K562 (cell line): ENCODE measurements at regions not wholly inside any gene's neighbourhood (a gene's known extent, or its start where the extent isn't known, plus 50 kb on each side); places are given as distances from the start of the nearest gene placed in this dataset.

ENCODE experiments used
- ATAC-seq: fragments of 200-7000 bp; cut with Tn5 transposase; 3 replicates; pipeline ENCODE4 v1.9.1; 2020; ENCODE audit warnings: moderate library complexity
- BruUV-seq: library from RNA; stranded (reverse); fragments of 400-500 nt; replicated peaks from 2 replicates; lab custom pipeline; 2021; lab: Mats Ljungman, UMichigan
- CTCF ChIA-PET: fragments of 300-600 bp; formaldehyde crosslinking; extraction: SDS; loops from one replicate; lab custom pipeline; 2021; ENCODE audit warnings: low intra/inter-chr PET ratio; lab: Yijun Ruan, JAX
- POLR2A ChIA-PET: fragments of 300-600, 350-650 bp; sonication (Branson Sonifier 250); formaldehyde crosslinking; extraction: SDS; loops from one replicate; lab custom pipeline; 2021; ENCODE audit warnings: antibody characterized with exemption, inconsistent platforms; lab: Yijun Ruan, JAX
- DNase-seq, 4 experiments: peaks; one replicate each; pipeline versions ENCODE4 v3.0.0 to v3.0.0-alpha.2; 2011 to 2018; ENCODE audit warnings: low spot score in 3 of 4, mixed read lengths in 3 of 4; ENCODE audit errors: extremely low read depth in 1 of 4
- FAIRE-seq: peaks from 2 replicates; lab custom pipeline; 2011; peaks lifted over from hg19 to GRCh38; lab: Jason Lieb, UNC
- H2AFZ ChIP-seq: 2 replicates; pipeline ENCODE4 v1.6.0; 2011; ENCODE audit warnings: low read depth, low read length, control low read depth, inconsistent platforms
- H3K27ac ChIP-seq: fragments of 200-600 bp; 3 replicates; pipeline ENCODE4 v1.8.0; 2011; ENCODE audit warnings: low read depth, mild to moderate bottlenecking, control low read depth, inconsistent platforms, low read length, moderate library complexity, mixed read lengths; ENCODE audit errors: extremely low read depth
- H3K27me3 ChIP-seq, 2 experiments: fragments of 300-600 bp in 1 of 2; 2 replicates in 1 of 2; 3 replicates in 1 of 2; pipeline versions ENCODE4 v1.6.0 to v1.8.0; 2011; ENCODE audit warnings: inconsistent platforms in 2 of 2, low read length in 2 of 2, mild to moderate bottlenecking in 1 of 2, mixed read lengths in 1 of 2, moderate library complexity in 1 of 2; ENCODE audit not compliant: control insufficient read depth in 2 of 2, insufficient read depth in 2 of 2
- H3K36me3 ChIP-seq: fragments of 300-600 bp; 3 replicates; pipeline ENCODE4 v1.8.0; 2011; ENCODE audit warnings: mild to moderate bottlenecking, low read length, inconsistent platforms; ENCODE audit not compliant: control insufficient read depth, insufficient read depth
- H3K4me1 ChIP-seq, 2 experiments: fragments of 200-600 bp in 1 of 2; replicated peaks in 1 of 2; 2 replicates in 1 of 2; 3 replicates in 1 of 2; pipeline versions ENCODE4 v1.5.1 to v1.8.0; 2011; ENCODE audit warnings: inconsistent platforms in 2 of 2, low read length in 2 of 2, mild to moderate bottlenecking in 1 of 2, mixed read lengths in 1 of 2, moderate library complexity in 1 of 2; ENCODE audit not compliant: control insufficient read depth in 2 of 2, insufficient read depth in 2 of 2
- H3K4me2 ChIP-seq: 2 replicates; pipeline ENCODE4 v1.6.1; 2011; ENCODE audit warnings: low read length, control low read depth, inconsistent platforms, mixed read lengths; ENCODE audit not compliant: insufficient read depth
- H3K4me3 ChIP-seq: fragments of 200-600 bp; sonication (generic), shearing (Covaris generic); 2 replicates; pipeline ENCODE4 v1.5.1; 2016; ENCODE audit warnings: control low read depth, inconsistent platforms
- H3K79me2 ChIP-seq: fragments of 200-600 bp; 3 replicates; pipeline ENCODE4 v1.8.0; 2011; ENCODE audit warnings: low read length, inconsistent platforms; ENCODE audit not compliant: control insufficient read depth, insufficient read depth
- H3K9ac ChIP-seq, 2 experiments: 2 replicates each; pipeline versions ENCODE4 v1.6.0 to v1.6.1; 2011; ENCODE audit warnings: low read depth in 2 of 2, low read length in 2 of 2, control low read depth in 1 of 2, inconsistent platforms in 1 of 2, mild to moderate bottlenecking in 1 of 2, mixed read lengths in 1 of 2; ENCODE audit not compliant: insufficient read depth in 1 of 2
- H3K9me1 ChIP-seq: one replicate; pipeline ENCODE4 v1.6.0; 2011; ENCODE audit warnings: inconsistent platforms, mild to moderate bottlenecking, low read length, moderate library complexity; ENCODE audit not compliant: control insufficient read depth, insufficient read depth
- H3K9me3 ChIP-seq: replicated peaks from 2 replicates; pipeline ENCODE4 v1.5.1; 2011; ENCODE audit warnings: low read depth, low read length, inconsistent platforms; ENCODE audit not compliant: control insufficient read depth, insufficient read depth
- H4K20me1 ChIP-seq: replicated peaks from 2 replicates; pipeline ENCODE4 v1.6.1; 2011; ENCODE audit warnings: low read length, inconsistent platforms, mixed read lengths; ENCODE audit not compliant: control insufficient read depth, insufficient read depth
- GMEB1 ChIP-seq: fragments of 250-450 bp; sonication (Bioruptor Pico); IDR thresholded peaks from 2 replicates; pipeline ENCODE4 v1.4.0; 2020; ENCODE audit warnings: mild to moderate bottlenecking
- HDAC6 ChIP-seq: IDR thresholded peaks from 2 replicates; pipeline ENCODE4 v1.6.1; 2012; ENCODE audit warnings: low read depth, mild to moderate bottlenecking, control low read depth, inconsistent platforms, low read length, moderate library complexity
- LARP7 ChIP-seq: fragments of 450-650 bp; IDR thresholded peaks from 2 replicates; pipeline ENCODE4 v1.6.1; 2016
- MAX ChIP-seq: sonication (generic); formaldehyde crosslinking; IDR thresholded peaks from 2 replicates; pipeline ENCODE4 v1.9.0; 2022; ENCODE audit warnings: mild to moderate bottlenecking, missing genetic modification reagents
- NFE2L1 ChIP-seq: fragments of 450-650 bp; IDR thresholded peaks from 2 replicates; pipeline ENCODE4 v1.6.1; 2016; ENCODE audit warnings: missing genetic modification characterization, low read depth, mild to moderate bottlenecking, missing compliant biosample characterization, moderate library complexity, borderline replicate concordance
- NFIC ChIP-seq: fragments of 450-650 bp; IDR thresholded peaks from 2 replicates; pipeline ENCODE4 v1.6.1; 2017; ENCODE audit warnings: mild to moderate bottlenecking, inconsistent platforms
- ZBTB26 ChIP-seq: fragments of 450-650 bp; formaldehyde crosslinking; IDR thresholded peaks from 2 replicates; pipeline ENCODE4 v1.4.0; 2022; ENCODE audit warnings: missing genetic modification characterization
- ZBTB7A ChIP-seq: IDR thresholded peaks from 2 replicates; pipeline ENCODE4 v1.6.1; 2011; ENCODE audit warnings: low read depth, mild to moderate bottlenecking, low read length, moderate library complexity, borderline replicate concordance; ENCODE audit not compliant: control insufficient read depth
- ZNF408 ChIP-seq: fragments of 250-450 bp; sonication (Bioruptor Pico); IDR thresholded peaks from 2 replicates; pipeline ENCODE4 v1.4.0; 2020; ENCODE audit warnings: low read depth, mild to moderate bottlenecking, moderate library complexity
- WGBS: fragments of 100-300 bp; shearing (Covaris generic); methylation state at CpG from one replicate; pipeline ENCODE4 v1.1.6; 2016; ENCODE audit warnings: low coverage, mixed read lengths; ENCODE audit not compliant: insufficient coverage; ENCODE audit errors: missing lambda C conversion rate; 5-methylcytosine and 5-hydroxymethylcytosine counted together
- in situ Hi-C: fragments of 300-500 bp; cut with MboI; formaldehyde crosslinking; loops from 4 replicates; pipeline ENCODE4 v1.15.0; 2018; ENCODE audit warnings: inconsistent platforms, mixed read lengths
- intact Hi-C: fragments of 100-400 bp; cut with micrococcal nuclease; formaldehyde crosslinking; loops from 2 replicates; pipeline ENCODE4 v1.14.2; 2022
- TF ChIP-seq, protein P1 (sequence below): fragments of 450-650 bp; IDR thresholded peaks from 2 replicates; pipeline ENCODE4 v1.7.0; 2016; ENCODE audit warnings: borderline replicate concordance

GRCh38 chr2:53242090-53242489, 525.5 kb upstream of the CHAC2 start:
- FAIRE-seq = no peak
- in situ Hi-C loops = no loop called here
- no peak for ATAC-seq
- intact Hi-C loops = no loop called here
- ChIA-PET POLR2A (no interaction called here), CTCF (no interaction called here)
- Histone ChIP-seq H3K4me2 (no peak overlapping the region), H3K27ac (no peak overlapping the region), H3K4me1 (no peaks in the 10 kb centered on the region), H4K20me1 (no peaks in the 10 kb centered on the region), H3K9ac (no peak overlapping the region), H3K79me2 (no peaks in the 10 kb centered on the region), H3K36me3 (no peaks in the 10 kb centered on the region), H3K9me3 (no peaks in the 10 kb centered on the region), H3K9me1 (no peaks in the 10 kb centered on the region), H2AFZ (no peak overlapping the region), H3K4me3 (no peak overlapping the region), H3K27me3 (no peaks in the 10 kb centered on the region)
- no peak for DNase-seq
- no peak for TF ChIP-seq ZBTB26 (CRISPR knock-in tag)
- TF ChIP-seq NFIC = peak; percentile 23; the same call in 1 of the 2 replicates
- BruUV-seq = no TSS peak
- 0% methylated on average over 3 of the region's 3 CpGs for WGBS

- FAIRE-seq = no peak
- no peak overlapping the region for H2AFZ ChIP-seq
- ATAC-seq = no peak
- BruUV-seq = no TSS peak
- WGBS = 0% methylated on average over 1 of the region's 1 CpG
- no peak overlapping the region for H3K9ac ChIP-seq
- H3K27me3 ChIP-seq = no peaks in the 10 kb centered on the region
- in situ Hi-C loops = no loop called here
- no peak for DNase-seq
- H3K4me3 ChIP-seq = no peak overlapping the region
- intact Hi-C loops = no loop called here
- no peaks in the 10 kb centered on the region for H3K36me3 ChIP-seq
- no peak overlapping the region for H3K27ac ChIP-seq
- H3K4me2 ChIP-seq = no peak overlapping the region
- no peaks in the 10 kb centered on the region for H3K79me2 ChIP-seq
- CTCF ChIA-PET = no interaction called here
- POLR2A ChIA-PET = no interaction called here
- H4K20me1 ChIP-seq = no peaks in the 10 kb centered on the region
- H3K9me3 ChIP-seq = peaks cover 2% of the 10 kb centered on the region; the same call in 1 of the 2 replicates
- no peaks in the 10 kb centered on the region for H3K4me1 ChIP-seq
- no peaks in the 10 kb centered on the region for H3K9me1 ChIP-seq
- no peak for TF ChIP-seq LARP7
- no peak for TF ChIP-seq ZBTB7A
- no peak for TF ChIP-seq HDAC6
- no peak for TF ChIP-seq GMEB1 (CRISPR knock-in tag)
- TF ChIP-seq, protein P1, sequence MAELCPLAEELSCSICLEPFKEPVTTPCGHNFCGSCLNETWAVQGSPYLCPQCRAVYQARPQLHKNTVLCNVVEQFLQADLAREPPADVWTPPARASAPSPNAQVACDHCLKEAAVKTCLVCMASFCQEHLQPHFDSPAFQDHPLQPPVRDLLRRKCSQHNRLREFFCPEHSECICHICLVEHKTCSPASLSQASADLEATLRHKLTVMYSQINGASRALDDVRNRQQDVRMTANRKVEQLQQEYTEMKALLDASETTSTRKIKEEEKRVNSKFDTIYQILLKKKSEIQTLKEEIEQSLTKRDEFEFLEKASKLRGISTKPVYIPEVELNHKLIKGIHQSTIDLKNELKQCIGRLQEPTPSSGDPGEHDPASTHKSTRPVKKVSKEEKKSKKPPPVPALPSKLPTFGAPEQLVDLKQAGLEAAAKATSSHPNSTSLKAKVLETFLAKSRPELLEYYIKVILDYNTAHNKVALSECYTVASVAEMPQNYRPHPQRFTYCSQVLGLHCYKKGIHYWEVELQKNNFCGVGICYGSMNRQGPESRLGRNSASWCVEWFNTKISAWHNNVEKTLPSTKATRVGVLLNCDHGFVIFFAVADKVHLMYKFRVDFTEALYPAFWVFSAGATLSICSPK = no peak
- no peak for TF ChIP-seq ZNF408 (CRISPR knock-in tag)
- no peak for TF ChIP-seq MAX (CRISPR knock-in tag)
- no peak for TF ChIP-seq NFE2L1
Measured at GRCh38 chr2:53235836-53236582, 531.6 kb upstream of the CHAC2 start.
